GM18502 (cell line): ENCODE measurements at regions not wholly inside any gene's neighbourhood (a gene's known extent, or its start where the extent isn't known, plus 50 kb on each side); places are given as distances from the start of the nearest gene placed in this dataset.
A peak's percentile ranks its signal among the peaks of the same experiment; 100 is the strongest.
"Not testable (repeated sequence)": the region's sequence is repeated elsewhere in the genome, so short reads cannot be mapped to it uniquely, and the experiment has no call there.

Experiments
- ATAC-seq: cut with Tn5 transposase; IDR thresholded peaks from one replicate; pipeline ENCODE4 v1.9.1; 2021; ENCODE audit warnings: mild to moderate bottlenecking; ENCODE audit not compliant: unreplicated experiment, poor library complexity

GRCh38 chr7:32205298-32205824 is 135.2 kb upstream of the PDE1C start:
- not testable (repeated sequence) for ATAC-seq

DNA sequence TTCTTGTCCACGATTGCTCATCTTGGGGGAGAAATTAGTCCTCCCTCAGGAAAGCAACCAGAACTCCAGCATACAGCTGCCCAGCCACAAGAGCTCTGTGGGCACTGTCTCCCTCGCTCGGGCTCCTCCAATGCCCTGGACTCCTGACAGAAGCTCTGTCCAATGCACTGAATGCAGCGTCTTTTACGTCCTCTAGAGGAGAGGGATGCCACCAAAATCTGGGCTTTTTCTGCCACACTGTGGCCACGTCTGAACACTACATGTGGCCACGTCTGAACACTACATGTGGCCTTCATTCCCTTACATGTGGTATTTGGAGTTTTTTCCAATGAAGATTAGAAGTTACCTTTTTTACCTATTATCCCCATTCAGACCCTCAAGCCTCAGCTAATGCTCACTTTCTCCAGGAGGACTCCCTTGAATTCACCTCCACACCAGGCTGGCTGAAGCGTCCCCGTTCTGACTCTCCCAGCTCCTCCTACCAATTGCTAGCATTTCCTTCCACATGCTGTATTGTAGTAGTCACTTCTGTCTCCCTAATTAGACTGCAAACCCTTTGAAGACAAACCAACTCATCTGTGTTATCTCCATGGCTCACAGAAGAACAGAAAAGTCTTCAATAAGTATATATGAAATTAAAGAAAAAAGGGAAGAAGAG is 134.3 kb upstream of the PDE1C start:
- ATAC-seq: peak; percentile 82

- no peak for ATAC-seq
Observed at GRCh38 chr7:32200646-32201045, 130.4 kb upstream of the PDE1C start.

GRCh38 chr7:32194537-32194936 is 124.3 kb upstream of the PDE1C start:
- ATAC-seq: no peak

DNA sequence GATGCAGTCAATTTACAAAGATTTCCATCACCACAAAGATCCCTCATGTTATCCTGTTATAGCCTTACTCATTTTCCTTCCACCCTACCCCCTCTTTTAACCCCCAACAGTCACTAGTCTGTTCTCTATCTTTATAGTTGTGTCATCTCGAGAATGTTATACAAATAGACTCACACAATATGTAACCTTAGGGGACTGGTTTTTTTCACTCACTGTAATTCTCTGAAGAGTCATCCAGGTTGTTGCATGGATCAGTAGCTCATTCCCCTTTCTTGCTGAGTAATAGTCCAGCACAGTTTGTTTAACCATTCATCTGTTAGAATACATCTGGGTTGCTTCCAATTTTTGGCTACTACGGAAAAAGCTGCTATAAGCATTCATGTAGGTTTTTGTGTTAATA is 121.1 kb upstream of the PDE1C start:
- no peak for ATAC-seq

GRCh38 chr7:32179567-32179966 is 109.4 kb upstream of the PDE1C start:
- no peak for ATAC-seq

DNA sequence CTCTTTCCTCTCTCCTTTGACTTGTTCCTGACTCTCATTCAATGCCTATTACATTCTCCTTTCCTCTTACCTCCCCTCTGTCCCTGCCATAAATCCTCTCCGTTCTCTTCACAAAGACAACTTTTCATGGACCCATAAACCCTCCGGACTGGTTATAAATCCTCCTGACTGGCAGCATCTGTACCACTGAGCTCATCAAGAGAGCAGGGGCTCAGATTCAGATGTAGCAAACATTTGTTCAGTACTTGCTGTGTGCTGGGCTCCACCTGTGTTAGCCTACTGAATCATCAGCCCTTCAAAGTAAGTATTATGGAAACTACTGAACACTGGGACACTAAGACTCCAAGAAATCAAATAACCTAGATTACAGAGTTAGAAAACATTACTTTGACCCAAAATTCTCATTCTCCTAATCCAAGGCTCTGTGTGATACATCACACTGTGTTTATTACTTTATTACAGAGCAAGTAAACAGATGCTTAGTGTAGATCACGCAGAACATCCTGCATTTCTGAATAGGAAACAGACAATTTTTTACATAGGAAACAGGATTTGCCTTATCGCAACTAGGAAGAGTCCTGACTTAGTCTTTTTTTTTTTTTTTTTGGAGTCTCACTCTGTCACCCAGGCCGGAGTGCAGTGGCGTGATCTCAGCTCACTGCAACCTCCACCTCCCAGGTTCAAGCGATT is 108.6 kb upstream of the PDE1C start:
- no peak for ATAC-seq

DNA sequence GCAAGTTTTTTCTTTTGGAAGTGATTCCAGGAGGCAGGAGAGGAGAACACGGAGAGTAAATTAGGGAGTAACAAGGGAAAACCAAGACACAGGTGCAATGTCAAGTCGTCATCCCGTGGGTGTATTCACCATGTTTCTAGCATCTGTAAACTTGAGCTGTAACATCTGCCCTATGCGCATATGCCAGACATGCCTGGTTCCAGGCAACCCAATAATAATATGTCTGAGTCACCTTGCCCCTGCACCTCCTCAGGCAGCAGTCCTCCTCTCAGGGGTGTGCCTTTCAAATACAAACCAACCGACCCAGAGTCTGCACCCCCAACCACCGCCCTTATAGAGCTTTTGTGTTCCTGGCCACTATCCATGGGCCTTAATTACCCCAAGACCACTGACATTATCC is 107.0 kb upstream of the PDE1C start:
- no peak for ATAC-seq

GRCh38 chr7:32175099-32175498 is 104.9 kb upstream of the PDE1C start:
- ATAC-seq: no peak

DNA sequence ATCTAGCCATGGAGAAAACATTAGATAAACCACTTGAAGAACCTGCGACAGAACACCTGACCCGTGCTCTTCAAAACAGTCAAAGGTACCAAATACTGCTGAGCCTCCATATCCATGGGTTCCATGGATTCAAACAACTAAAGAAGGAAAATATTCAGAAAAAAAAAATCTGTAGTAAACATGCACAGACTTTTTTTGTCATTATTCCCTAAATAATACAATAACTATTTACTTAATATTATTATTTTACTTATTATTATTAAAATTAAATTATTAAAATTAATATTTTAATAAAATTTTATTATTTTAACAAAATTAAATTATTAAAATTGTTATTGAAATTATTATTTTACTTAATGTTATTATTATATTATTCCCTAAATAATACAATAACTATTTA is 101.0 kb upstream of the PDE1C start:
- no peak for ATAC-seq

DNA sequence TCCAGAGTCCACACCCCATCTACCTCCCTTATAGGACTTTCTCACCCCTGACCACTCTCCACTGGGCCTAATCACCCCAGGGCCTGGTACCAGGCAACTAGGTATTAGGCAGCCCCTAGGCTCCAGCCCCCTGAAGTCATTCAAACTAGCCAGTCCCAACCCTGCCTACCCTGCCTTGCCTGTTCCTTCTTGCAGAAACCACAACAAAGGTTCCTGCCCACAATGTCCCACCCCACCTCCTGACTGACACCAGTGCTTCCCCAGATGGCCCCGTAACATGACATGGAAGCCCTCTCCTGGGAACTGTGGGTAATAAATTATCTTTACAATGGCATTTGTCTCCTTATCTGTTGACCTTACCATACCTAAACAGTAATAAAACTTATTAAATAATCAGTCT is 100.6 kb upstream of the PDE1C start:
- ATAC-seq: no peak

GRCh38 chr7:32169228-32169627 is 99.0 kb upstream of the PDE1C start:
- ATAC-seq: no peak

DNA sequence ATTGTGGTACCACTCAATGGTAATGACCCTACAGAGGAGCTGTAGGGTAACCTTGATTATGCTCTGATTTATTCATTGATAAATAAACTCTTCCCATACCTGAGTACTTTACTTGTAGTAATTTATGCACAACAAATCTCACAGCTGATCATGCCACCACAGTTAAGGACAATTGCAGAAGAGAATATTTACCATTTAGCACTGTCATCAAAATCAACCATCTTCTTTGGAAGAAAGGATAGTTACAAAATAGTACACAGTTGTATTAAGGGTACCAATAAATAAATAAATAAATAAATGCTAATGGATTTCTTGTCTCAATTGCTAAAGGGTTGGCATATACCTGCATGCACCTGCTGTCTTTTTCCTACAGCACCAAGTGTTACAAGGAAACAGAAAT is 97.6 kb upstream of the PDE1C start:
- no peak for ATAC-seq

- ATAC-seq: no peak
Observed at GRCh38 chr7:32167256-32167655, 97.0 kb upstream of the PDE1C start.

- ATAC-seq: no peak
Observed at GRCh38 chr7:32164341-32164996, 94.3 kb upstream of the PDE1C start.

GRCh38 chr7:32163896-32164295 is 93.7 kb upstream of the PDE1C start:
- no peak for ATAC-seq

DNA sequence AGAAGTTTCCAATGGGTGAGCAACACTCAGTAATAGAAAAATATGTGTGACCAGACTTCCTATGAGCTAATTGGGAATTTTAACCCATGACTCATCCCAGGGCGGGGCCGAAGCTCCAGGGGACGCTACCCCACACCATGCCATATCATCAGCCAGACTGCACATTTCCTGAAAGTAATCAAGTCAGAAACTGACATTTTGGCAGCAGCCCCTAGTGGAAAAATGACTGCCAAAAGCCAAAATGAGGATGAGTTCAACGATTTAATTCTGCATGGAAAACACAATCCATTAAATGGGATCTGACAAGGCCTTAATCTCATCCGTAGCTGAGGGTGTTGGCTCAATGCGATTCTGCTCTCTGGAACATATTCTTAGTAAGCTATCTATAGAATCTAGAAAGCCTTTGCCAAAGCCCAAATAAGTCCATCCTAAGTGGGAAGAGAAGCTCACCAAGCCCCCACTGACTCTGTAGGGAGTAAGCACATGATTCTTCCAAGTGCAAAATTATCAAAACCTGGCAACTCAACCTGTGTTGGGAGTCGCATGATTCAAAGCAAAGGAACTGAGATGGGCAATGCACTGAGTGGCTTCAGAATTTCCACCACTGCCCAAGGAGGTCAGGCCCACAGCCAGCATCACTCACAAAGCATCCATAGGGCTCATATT is 93.1 kb upstream of the PDE1C start:
- ATAC-seq: no peak

- no peak for ATAC-seq
Observed at GRCh38 chr7:32161708-32162107, 91.5 kb upstream of the PDE1C start.

DNA sequence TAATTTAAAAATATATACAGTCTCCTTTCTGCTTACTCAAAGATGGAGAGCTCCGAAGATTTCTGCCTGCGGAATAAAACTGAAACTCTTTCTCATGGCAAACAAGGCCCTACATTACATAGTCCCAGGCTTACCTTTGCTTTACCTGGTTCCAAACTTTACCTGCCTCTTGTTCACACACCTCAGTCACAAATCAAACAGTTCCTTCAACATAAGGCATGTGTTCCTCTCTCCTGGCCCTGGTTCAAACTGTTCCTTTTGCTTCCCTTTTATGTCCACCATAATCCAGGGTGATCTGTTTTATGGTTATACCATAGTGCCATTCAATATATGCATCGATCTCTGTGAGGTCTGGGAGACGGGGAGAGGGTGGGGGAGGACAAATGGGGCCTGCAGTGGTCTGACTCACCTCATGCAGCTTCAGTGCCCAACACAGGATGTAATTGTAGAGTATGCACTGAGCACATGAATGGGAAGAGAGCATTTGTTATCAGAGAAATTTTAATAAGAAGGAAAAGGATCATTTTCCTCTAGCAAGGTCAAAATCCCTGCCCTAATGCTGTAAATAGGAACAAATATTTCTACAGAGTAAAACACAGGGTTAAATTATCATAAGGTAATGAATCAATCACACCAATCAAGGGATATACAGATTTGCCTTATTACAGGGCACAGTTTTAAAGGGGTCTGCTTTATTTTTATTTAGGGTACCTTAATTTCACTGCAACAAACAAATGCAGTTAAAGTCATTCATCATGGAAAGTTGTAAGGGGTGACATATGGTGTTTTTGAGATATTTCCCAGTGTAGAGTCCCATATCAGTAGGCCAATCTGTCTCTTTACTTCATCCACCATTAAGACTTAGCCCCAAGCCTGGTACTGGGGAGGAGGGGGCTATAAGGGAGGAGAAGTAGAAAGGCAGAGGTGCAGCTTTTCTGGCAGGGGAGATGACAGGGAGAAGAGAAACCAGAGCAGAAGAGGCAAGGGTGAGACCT is 88.8 kb upstream of the PDE1C start:
- no peak for ATAC-seq

- no peak for ATAC-seq
Observed at GRCh38 chr7:32158076-32158475, 87.9 kb upstream of the PDE1C start.
